ENCODE measurements at regions not wholly inside any gene's neighbourhood (a gene's known extent, or its start where the extent isn't known, plus 50 kb on each side); places are given as distances from the start of the nearest gene placed in this dataset.

DNA sequence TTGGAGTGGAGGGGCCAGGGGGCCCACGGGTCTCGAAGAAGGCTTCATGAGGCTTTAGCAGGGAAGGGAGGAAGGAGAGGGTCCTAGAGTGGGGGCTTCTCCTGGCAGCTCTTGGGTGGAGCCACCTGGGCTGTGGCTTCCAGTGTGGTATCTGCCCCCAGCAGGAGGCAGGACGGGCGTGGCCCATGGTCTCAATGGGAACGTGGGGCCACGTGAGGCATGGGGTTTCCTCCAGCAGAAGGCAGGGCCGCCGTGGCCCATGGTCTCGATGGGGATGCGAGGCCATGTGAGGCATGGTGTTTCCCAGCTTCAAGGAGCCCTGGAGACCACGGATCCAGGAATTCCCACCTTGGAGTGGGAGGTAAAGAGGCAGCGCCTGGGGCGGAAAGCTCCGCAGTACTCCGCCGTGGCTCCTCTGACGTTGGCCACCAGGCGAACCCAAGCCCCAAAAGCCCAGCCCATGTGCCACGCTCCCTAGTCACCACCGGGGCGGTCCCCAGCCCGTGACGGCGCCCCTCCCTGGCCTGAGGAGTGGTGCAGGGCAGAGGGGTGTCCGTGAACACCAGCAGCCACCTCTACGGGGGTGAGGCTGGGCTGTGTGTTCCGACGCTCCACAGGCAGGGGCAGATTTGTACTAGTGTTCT lies 62.0 kb upstream of the GATA5 start:
- Histone ChIP-seq H2BK15ac (ENCODE audit: low read length) (peak overlapping the region; percentile 89), H3K4me3 (ENCODE audit: low read length in 2 of 2) (no peak overlapping the region), H3K36me3 (replicated peaks in 1 of 2; ENCODE audit: control insufficient read depth in 2 of 2, insufficient read depth in 2 of 2, low read length in 2 of 2) (no peaks in the 10 kb centered on the region), H3K27me3 (ENCODE audit: control insufficient read depth in 3 of 3, insufficient read depth in 3 of 3, low read depth in 1 of 3, low read length in 3 of 3) (peaks cover 0 to 64% (median 0%) of the 10 kb centered on the region in 3 experiments), H2BK120ac (ENCODE audit: low read depth, low read length) (peak overlapping the region; percentile 28), H3K4me2 (ENCODE audit: insufficient read depth, low read length, poor library complexity, severe bottlenecking) (no peak overlapping the region), H3K18ac (ENCODE audit: low read length) (peak overlapping the region; percentile 85), H2AK5ac (ENCODE audit: low read depth, low read length) (peak overlapping the region; percentile 84), H3K27ac (replicated peaks; ENCODE audit: low read length) (no peak overlapping the region), H2AFZ (ENCODE audit: low read length) (no peak overlapping the region), H3K9me3 (replicated peaks in 1 of 2; ENCODE audit: control insufficient read depth in 2 of 2, insufficient read depth in 1 of 2, low read depth in 1 of 2, low read length in 2 of 2) (no peaks in the 10 kb centered on the region), H3K23ac (ENCODE audit: low read depth, low read length, poor library complexity) (peak overlapping the region; percentile 23), H2BK12ac (ENCODE audit: low read length) (peak overlapping the region; percentile 88), H4K8ac (ENCODE audit: low read depth, low read length) (no peak overlapping the region), H2BK5ac (ENCODE audit: low read length) (peak overlapping the region; percentile 66), H4K91ac (ENCODE audit: low read depth, low read length, poor library complexity) (no peak overlapping the region), H3K79me1 (ENCODE audit: low read depth, low read length) (no peaks in the 10 kb centered on the region), H3K9ac (ENCODE audit: low read depth, low read length, poor library complexity) (no peak overlapping the region), H3K4ac (ENCODE audit: low read length) (peak overlapping the region; percentile 26), H3K14ac (ENCODE audit: low read length) (peak overlapping the region; percentile 44), H3K4me1 (ENCODE audit: control insufficient read depth in 2 of 2, insufficient read depth in 1 of 2, low read depth in 1 of 2, low read length in 2 of 2) (peaks cover 0 to 3% of the 10 kb centered on the region in 2 donors)
- no CpG with 5 or more reads among the region's 28 CpGs for WGBS, 2 donors (ENCODE audit: extremely low coverage in 2 of 2, insufficient read length in 2 of 2, insufficient replicate concordance in 1 of 2)
- DNase-seq (ENCODE audit: low spot score) = no peak

DNA sequence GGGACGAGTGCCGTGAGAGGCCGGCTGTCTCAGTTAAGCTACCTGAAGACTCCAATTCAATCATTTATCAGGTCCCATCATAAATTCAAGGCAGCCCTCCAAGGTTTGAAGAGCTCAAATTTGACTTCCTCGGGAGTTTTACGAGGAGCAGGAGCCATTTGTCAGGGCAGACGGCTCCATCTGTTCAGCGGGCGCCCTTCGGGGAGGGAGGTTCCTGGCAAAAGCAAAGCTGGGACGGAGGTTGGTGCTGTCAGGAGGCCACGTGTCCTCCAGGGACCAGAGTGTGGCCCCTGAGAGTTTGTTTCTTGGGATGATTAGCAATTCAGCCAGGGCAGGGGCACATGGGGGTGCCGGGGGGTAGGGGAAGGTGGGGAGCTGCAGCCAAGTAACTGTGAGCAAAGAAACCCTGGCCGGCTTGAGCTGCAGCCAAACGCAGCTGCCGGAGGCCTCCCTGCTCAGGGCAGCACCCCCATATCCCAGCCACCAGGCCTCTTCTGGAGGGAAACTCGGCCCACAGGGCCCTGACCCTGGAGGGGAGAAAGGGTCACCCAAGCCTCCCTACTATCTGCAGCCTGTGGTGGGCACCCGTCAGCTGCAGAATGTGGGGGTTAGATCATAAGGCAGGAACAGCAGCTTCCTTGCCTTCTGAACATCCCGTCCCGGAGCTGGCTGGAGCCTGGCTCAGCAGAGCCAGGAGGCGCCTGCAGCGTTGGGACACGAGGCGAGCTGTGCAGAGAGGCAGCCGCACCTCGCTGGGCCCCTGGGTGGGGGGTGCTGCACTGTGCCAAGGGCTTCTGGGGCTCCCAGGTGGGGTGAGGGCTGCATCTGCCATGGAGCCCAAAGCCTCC lies 63.6 kb upstream of the GATA5 start:
- no peak overlapping the region for H4K8ac ChIP-seq (ENCODE audit: low read depth, low read length)
- peaks cover 0 to 3% of the 10 kb centered on the region in 2 donors for H3K4me1 ChIP-seq (ENCODE audit: control insufficient read depth in 2 of 2, insufficient read depth in 1 of 2, low read depth in 1 of 2, low read length in 2 of 2)
- H3K27me3 ChIP-seq (ENCODE audit: control insufficient read depth in 3 of 3, insufficient read depth in 3 of 3, low read depth in 1 of 3, low read length in 3 of 3) = peaks cover 0 to 48% (median 0%) of the 10 kb centered on the region in 3 experiments
- no peak overlapping the region for H2AFZ ChIP-seq (ENCODE audit: low read length)
- no peaks in the 10 kb centered on the region for H3K9me3 ChIP-seq (replicated peaks in 1 of 2; ENCODE audit: control insufficient read depth in 2 of 2, insufficient read depth in 1 of 2, low read depth in 1 of 2, low read length in 2 of 2)
- no CpG with 5 or more reads among the region's 25 CpGs for whole genome bisulfite sequencing, 2 donors (ENCODE audit: extremely low coverage in 2 of 2, insufficient read length in 2 of 2, insufficient replicate concordance in 1 of 2)
- H3K27ac ChIP-seq (replicated peaks; ENCODE audit: low read length) = no peak overlapping the region
- H4K91ac ChIP-seq (ENCODE audit: low read depth, low read length, poor library complexity) = no peak overlapping the region
- H3K4me3 ChIP-seq (ENCODE audit: low read length in 2 of 2) = no peak overlapping the region
- no peak overlapping the region for H3K4me2 ChIP-seq (ENCODE audit: insufficient read depth, low read length, poor library complexity, severe bottlenecking)
- no peak overlapping the region for H3K4ac ChIP-seq (ENCODE audit: low read length)
- no peak overlapping the region for H3K23ac ChIP-seq (ENCODE audit: low read depth, low read length, poor library complexity)
- H3K36me3 ChIP-seq (replicated peaks in 1 of 2; ENCODE audit: control insufficient read depth in 2 of 2, insufficient read depth in 2 of 2, low read length in 2 of 2) = no peaks in the 10 kb centered on the region
- H2BK5ac ChIP-seq (ENCODE audit: low read length) = peak overlapping the region; percentile 39
- H3K14ac ChIP-seq (ENCODE audit: low read length) = peak overlapping the region; percentile 21
- H3K18ac ChIP-seq (ENCODE audit: low read length) = peak overlapping the region; percentile 52
- H2BK120ac ChIP-seq (ENCODE audit: low read depth, low read length) = no peak overlapping the region
- H3K9ac ChIP-seq (ENCODE audit: low read depth, low read length, poor library complexity) = no peak overlapping the region
- no peak overlapping the region for H2BK12ac ChIP-seq (ENCODE audit: low read length)
- H3K79me1 ChIP-seq (ENCODE audit: low read depth, low read length) = no peaks in the 10 kb centered on the region
- no peak for DNase-seq (ENCODE audit: low spot score)
- H2AK5ac ChIP-seq (ENCODE audit: low read depth, low read length) = peak overlapping the region; percentile 79
- H2BK15ac ChIP-seq (ENCODE audit: low read length) = peak overlapping the region; percentile 24

DNA sequence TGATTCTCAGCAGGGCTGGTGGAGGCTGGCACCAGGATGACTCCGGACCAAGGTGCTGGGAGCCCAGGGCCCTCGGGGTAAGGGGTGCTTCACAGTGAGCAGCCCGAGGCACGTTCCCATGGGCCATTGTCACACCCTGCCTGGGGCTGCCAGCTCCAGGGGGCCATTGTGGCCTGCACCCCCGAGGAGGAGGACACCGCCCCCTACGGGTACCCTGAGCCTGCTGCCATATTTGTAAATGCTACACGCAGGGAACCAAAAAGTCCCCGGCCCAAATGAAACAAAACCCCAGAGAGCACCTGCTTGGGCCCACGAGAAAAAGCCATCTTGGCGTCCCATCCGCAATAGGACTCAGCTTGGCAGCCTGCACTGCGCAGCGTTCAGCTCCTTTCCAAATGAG lies 64.7 kb upstream of the GATA5 start:
- Histone ChIP-seq H2AK5ac (ENCODE audit: low read depth, low read length) (peak overlapping the region; percentile 79), H3K9me3 (replicated peaks in 1 of 2; ENCODE audit: control insufficient read depth in 2 of 2, insufficient read depth in 1 of 2, low read depth in 1 of 2, low read length in 2 of 2) (peaks cover 0 to 3% of the 10 kb centered on the region in 2 donors), H3K18ac (ENCODE audit: low read length) (peak overlapping the region; percentile 76), H3K23ac (ENCODE audit: low read depth, low read length, poor library complexity) (no peak overlapping the region), H2BK5ac (ENCODE audit: low read length) (peak overlapping the region; percentile 3), H2BK12ac (ENCODE audit: low read length) (no peak overlapping the region), H2BK120ac (ENCODE audit: low read depth, low read length) (no peak overlapping the region), H3K27me3 (ENCODE audit: control insufficient read depth in 3 of 3, insufficient read depth in 3 of 3, low read depth in 1 of 3, low read length in 3 of 3) (peaks cover 0 to 40% (median 1%) of the 10 kb centered on the region in 3 experiments), H3K4me2 (ENCODE audit: insufficient read depth, low read length, poor library complexity, severe bottlenecking) (no peak overlapping the region), H3K4ac (ENCODE audit: low read length) (no peak overlapping the region), H3K27ac (replicated peaks; ENCODE audit: low read length) (no peak overlapping the region), H3K4me3 (ENCODE audit: low read length in 2 of 2) (no peak overlapping the region), H3K4me1 (ENCODE audit: control insufficient read depth in 2 of 2, insufficient read depth in 1 of 2, low read depth in 1 of 2, low read length in 2 of 2) (peaks cover 0 to 3% of the 10 kb centered on the region in 2 donors), H4K91ac (ENCODE audit: low read depth, low read length, poor library complexity) (no peak overlapping the region), H4K8ac (ENCODE audit: low read depth, low read length) (no peak overlapping the region), H3K79me1 (ENCODE audit: low read depth, low read length) (no peaks in the 10 kb centered on the region), H2BK15ac (ENCODE audit: low read length) (no peak overlapping the region), H3K9ac (ENCODE audit: low read depth, low read length, poor library complexity) (no peak overlapping the region), H3K36me3 (replicated peaks in 1 of 2; ENCODE audit: control insufficient read depth in 2 of 2, insufficient read depth in 2 of 2, low read length in 2 of 2) (no peaks in the 10 kb centered on the region), H3K14ac (ENCODE audit: low read length) (peak overlapping the region; percentile 21), H2AFZ (ENCODE audit: low read length) (no peak overlapping the region)
- no peak for DNase-seq (ENCODE audit: low spot score)
- WGBS, 2 donors (ENCODE audit: extremely low coverage in 2 of 2, insufficient read length in 2 of 2, insufficient replicate concordance in 1 of 2) = no CpG with 5 or more reads among the region's 14 CpGs

DNA sequence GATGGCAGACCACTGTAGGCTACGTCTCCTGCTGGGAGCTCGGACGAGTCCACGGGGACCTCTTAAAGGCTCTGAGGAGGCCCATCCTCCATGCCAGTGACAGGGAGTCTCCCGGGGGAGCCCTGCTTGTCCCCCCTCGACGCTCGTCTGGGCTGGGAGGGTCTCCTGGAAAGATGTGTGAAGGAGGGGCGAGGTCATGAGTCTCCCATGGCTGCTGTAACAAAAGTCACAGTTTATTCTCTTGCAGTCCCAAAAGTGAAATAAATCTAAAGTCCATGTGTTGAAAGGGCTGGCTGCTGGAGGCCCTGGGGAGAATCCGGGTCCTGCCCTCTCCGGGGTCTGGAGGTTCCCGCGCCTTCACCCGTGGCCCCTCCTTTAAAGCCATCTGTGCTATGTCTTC lies 67.1 kb upstream of the GATA5 start:
- H4K91ac ChIP-seq (ENCODE audit: low read depth, low read length, poor library complexity) = no peak overlapping the region

More for the DNA sequence above, 67.1 kb upstream of the GATA5 start:
- H3K18ac ChIP-seq (ENCODE audit: low read length) = peak overlapping the region; percentile 76
- peaks cover 0 to 3% of the 10 kb centered on the region in 2 donors for H3K4me1 ChIP-seq (ENCODE audit: control insufficient read depth in 2 of 2, insufficient read depth in 1 of 2, low read depth in 1 of 2, low read length in 2 of 2)
- no peak overlapping the region for H3K9ac ChIP-seq (ENCODE audit: low read depth, low read length, poor library complexity)
- no peaks in the 10 kb centered on the region for H3K79me1 ChIP-seq (ENCODE audit: low read depth, low read length)
- H3K4me3 ChIP-seq (ENCODE audit: low read length in 2 of 2) = no peak overlapping the region
- no peak overlapping the region for H2BK120ac ChIP-seq (ENCODE audit: low read depth, low read length)
- H2BK12ac ChIP-seq (ENCODE audit: low read length) = no peak overlapping the region
- H3K4me2 ChIP-seq (ENCODE audit: insufficient read depth, low read length, poor library complexity, severe bottlenecking) = no peak overlapping the region
- H2AFZ ChIP-seq (ENCODE audit: low read length) = no peak overlapping the region
- H3K27me3 ChIP-seq (ENCODE audit: control insufficient read depth in 3 of 3, insufficient read depth in 3 of 3, low read depth in 1 of 3, low read length in 3 of 3) = peaks cover 0 to 36% (median 1%) of the 10 kb centered on the region in 3 experiments
- WGBS, 2 donors (ENCODE audit: extremely low coverage in 2 of 2, insufficient read length in 2 of 2, insufficient replicate concordance in 1 of 2) = no CpG with 5 or more reads among the region's 14 CpGs
- H3K9me3 ChIP-seq (replicated peaks in 1 of 2; ENCODE audit: control insufficient read depth in 2 of 2, insufficient read depth in 1 of 2, low read depth in 1 of 2, low read length in 2 of 2) = peaks cover 0 to 3% of the 10 kb centered on the region in 2 donors
- peak overlapping the region; percentile 56 for H3K14ac ChIP-seq (ENCODE audit: low read length)
- no peaks in the 10 kb centered on the region for H3K36me3 ChIP-seq (replicated peaks in 1 of 2; ENCODE audit: control insufficient read depth in 2 of 2, insufficient read depth in 2 of 2, low read length in 2 of 2)
- H3K27ac ChIP-seq (replicated peaks; ENCODE audit: low read length) = no peak overlapping the region
- no peak overlapping the region for H2BK5ac ChIP-seq (ENCODE audit: low read length)
- H4K8ac ChIP-seq (ENCODE audit: low read depth, low read length) = no peak overlapping the region
- DNase-seq (ENCODE audit: low spot score) = no peak
- no peak overlapping the region for H2BK15ac ChIP-seq (ENCODE audit: low read length)
- H3K4ac ChIP-seq (ENCODE audit: low read length) = no peak overlapping the region
- H3K23ac ChIP-seq (ENCODE audit: low read depth, low read length, poor library complexity) = peak overlapping the region; percentile 55
- no peak overlapping the region for H2AK5ac ChIP-seq (ENCODE audit: low read depth, low read length)

All from neuronal stem cell (in vitro differentiated cells).